ENCODE measurements at regions not wholly inside any gene's neighbourhood (a gene's known extent, or its start where the extent isn't known, plus 50 kb on each side); places are given as distances from the start of the nearest gene placed in this dataset.

DNA sequence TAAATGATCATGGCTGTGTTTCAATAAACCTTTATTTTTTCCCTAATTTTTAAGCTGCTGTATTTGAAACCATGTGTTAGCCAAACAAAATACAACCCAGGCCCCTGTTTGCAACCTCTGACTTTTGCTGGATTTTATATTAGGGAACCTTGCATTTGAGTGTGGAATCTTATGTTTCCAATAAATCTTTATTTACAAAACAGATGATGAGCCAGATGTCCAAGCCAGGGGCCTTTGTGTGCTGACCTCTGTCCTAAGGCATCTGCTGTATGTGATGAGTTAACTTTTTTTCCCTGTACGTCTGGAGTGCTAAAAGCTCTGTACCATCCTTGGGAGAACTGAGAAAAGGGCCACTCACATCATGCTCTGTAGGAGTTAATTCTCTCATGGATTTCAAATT, 162.9 kb downstream of the TRIB2 start:
- no peak for TF ChIP-seq CTCF (IDR thresholded peaks at IDR 0.05)
- no peak for TF ChIP-seq CBX8 (IDR thresholded peaks at IDR 0.05)
- no peak for TF ChIP-seq POLR2A (IDR thresholded peaks at IDR 0.05; ENCODE audit: low read length)
- no peak for TF ChIP-seq JUN (IDR thresholded peaks at IDR 0.05)
- TF ChIP-seq, protein P1, sequence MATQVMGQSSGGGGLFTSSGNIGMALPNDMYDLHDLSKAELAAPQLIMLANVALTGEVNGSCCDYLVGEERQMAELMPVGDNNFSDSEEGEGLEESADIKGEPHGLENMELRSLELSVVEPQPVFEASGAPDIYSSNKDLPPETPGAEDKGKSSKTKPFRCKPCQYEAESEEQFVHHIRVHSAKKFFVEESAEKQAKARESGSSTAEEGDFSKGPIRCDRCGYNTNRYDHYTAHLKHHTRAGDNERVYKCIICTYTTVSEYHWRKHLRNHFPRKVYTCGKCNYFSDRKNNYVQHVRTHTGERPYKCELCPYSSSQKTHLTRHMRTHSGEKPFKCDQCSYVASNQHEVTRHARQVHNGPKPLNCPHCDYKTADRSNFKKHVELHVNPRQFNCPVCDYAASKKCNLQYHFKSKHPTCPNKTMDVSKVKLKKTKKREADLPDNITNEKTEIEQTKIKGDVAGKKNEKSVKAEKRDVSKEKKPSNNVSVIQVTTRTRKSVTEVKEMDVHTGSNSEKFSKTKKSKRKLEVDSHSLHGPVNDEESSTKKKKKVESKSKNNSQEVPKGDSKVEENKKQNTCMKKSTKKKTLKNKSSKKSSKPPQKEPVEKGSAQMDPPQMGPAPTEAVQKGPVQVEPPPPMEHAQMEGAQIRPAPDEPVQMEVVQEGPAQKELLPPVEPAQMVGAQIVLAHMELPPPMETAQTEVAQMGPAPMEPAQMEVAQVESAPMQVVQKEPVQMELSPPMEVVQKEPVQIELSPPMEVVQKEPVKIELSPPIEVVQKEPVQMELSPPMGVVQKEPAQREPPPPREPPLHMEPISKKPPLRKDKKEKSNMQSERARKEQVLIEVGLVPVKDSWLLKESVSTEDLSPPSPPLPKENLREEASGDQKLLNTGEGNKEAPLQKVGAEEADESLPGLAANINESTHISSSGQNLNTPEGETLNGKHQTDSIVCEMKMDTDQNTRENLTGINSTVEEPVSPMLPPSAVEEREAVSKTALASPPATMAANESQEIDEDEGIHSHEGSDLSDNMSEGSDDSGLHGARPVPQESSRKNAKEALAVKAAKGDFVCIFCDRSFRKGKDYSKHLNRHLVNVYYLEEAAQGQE (IDR thresholded peaks at IDR 0.05), result no peak
- no peak for TF ChIP-seq EP300 (IDR thresholded peaks at IDR 0.05)
- no peak for TF ChIP-seq MAX (IDR thresholded peaks at IDR 0.05)
- TF ChIP-seq HDAC2 (IDR thresholded peaks at IDR 0.05), result no peak
- TF ChIP-seq, protein P2, sequence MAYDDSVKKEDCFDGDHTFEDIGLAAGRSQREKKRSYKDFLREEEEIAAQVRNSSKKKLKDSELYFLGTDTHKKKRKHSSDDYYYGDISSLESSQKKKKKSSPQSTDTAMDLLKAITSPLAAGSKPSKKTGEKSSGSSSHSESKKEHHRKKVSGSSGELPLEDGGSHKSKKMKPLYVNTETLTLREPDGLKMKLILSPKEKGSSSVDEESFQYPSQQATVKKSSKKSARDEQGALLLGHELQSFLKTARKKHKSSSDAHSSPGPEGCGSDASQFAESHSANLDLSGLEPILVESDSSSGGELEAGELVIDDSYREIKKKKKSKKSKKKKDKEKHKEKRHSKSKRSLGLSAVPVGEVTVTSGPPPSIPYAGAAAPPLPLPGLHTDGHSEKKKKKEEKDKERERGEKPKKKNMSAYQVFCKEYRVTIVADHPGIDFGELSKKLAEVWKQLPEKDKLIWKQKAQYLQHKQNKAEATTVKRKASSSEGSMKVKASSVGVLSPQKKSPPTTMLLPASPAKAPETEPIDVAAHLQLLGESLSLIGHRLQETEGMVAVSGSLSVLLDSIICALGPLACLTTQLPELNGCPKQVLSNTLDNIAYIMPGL (CRISPR knock-in tag; IDR thresholded peaks at IDR 0.05; ENCODE audit: borderline replicate concordance), result no peak

All from A549 (cell line).